NT2/D1 (cell line): ENCODE measurements at regions not wholly inside any gene's neighbourhood (a gene's known extent, or its start where the extent isn't known, plus 50 kb on each side); places are given as distances from the start of the nearest gene placed in this dataset.

Experiments
- YY1 ChIP-seq: IDR thresholded peaks from 2 replicates; pipeline ENCODE4 v1.6.1; 2011; ENCODE audit not compliant: insufficient read length, insufficient read depth
- ZNF274 ChIP-seq: IDR thresholded peaks from 2 replicates; pipeline ENCODE4 v1.6.1; 2011; ENCODE audit warnings: mild to moderate bottlenecking, low read depth, low read length

DNA sequence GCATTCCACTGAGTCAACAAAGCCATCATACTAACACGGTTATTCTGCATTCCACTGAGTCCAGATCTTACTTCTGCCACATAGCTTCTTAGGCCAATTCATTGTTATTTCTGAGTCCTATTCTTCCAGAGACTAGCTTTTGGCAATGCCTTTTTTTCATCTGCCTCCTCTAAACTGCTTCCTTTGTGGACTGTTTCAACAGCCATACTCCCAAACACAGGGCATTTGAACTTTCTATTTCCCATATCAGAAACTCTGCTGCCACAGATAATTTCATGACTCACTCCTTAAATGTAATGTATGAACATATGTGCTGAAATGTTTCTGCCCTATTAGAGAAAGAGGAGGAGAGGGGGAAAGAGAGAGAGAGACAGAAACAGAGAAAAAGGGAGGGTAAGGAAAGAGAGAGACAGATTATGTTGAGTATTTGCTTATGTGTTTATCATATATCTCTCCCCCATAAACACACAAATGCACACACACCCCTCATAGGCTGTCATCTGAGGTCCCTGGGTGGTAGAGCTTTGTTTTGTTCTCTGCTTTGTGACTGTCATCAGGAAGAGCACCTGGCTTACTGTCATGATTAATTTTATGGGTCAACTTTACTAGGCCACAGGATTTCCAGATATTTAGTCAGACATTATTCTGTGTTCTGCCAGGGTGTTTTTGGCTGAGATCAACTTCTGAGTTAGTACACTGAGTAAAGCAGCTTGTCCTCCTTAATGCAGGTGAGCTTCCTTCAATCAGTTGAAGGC lies 308.0 kb upstream of the KCND2 start:
- no peak for TF ChIP-seq ZNF274
- no peak for TF ChIP-seq YY1
